ENCODE measurements at regions not wholly inside any gene's neighbourhood (a gene's known extent, or its start where the extent isn't known, plus 50 kb on each side); places are given as distances from the start of the nearest gene placed in this dataset.
"Not testable (repeated sequence)": the region's sequence is repeated elsewhere in the genome, so short reads cannot be mapped to it uniquely, and the experiment has no call there.

DNA sequence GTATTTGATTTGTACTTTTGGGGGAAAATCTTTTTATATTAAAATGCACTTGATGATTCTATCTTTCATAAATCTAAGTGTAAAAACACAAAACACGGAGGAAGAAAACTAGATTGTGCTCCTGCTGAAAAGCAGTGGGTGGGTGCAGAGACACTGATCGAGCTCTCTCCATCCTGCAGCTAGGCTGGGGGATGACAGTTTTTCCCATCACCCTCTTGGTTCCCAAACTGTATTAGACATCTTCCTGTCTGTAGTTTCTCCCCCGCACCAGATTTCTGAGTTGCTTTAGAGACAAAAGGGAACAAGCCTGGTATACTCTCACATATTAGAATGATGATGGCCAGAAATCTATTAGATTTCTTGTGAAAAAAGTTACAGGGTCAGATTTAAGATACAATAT is 99.6 kb downstream of the FAM114A2 start:
- Histone ChIP-seq H4K5ac (ENCODE audit: low read length) (no peak overlapping the region), H3K18ac (ENCODE audit: low read length) (no peak overlapping the region), H3K4me1 (ENCODE audit: control insufficient read depth, low read depth, low read length) (no peaks in the 10 kb centered on the region), H2AK5ac (ENCODE audit: low read length) (no peak overlapping the region), H2BK5ac (ENCODE audit: low read length) (no peak overlapping the region), H3K4ac (ENCODE audit: low read depth, low read length) (no peak overlapping the region), H2BK120ac (ENCODE audit: low read depth, low read length) (no peak overlapping the region), H2BK15ac (replicated peaks; ENCODE audit: low read depth) (no peak overlapping the region), H3K27me3 (ENCODE audit: insufficient read depth, low read length, poor library complexity) (no peaks in the 10 kb centered on the region), H3K56ac (ENCODE audit: low read length) (no peak overlapping the region), H3K4me3 (ENCODE audit: low read length) (no peak overlapping the region), H3K9ac (ENCODE audit: low read length) (no peak overlapping the region), H3K79me1 (ENCODE audit: low read length) (no peaks in the 10 kb centered on the region), H3K4me2 (ENCODE audit: low read length) (no peak overlapping the region), H3K27ac (ENCODE audit: low read depth, low read length) (no peak overlapping the region), H3K36me3 (ENCODE audit: control insufficient read depth, insufficient read depth, low read length) (no peaks in the 10 kb centered on the region), H3K79me2 (ENCODE audit: control insufficient read depth, insufficient read depth, low read length) (no peaks in the 10 kb centered on the region), H3K23ac (ENCODE audit: low read length) (no peak overlapping the region), H4K8ac (ENCODE audit: low read depth, low read length) (no peak overlapping the region)
- DNase-seq: no peak
- no CpG with 5 or more reads among the region's 3 CpGs for WGBS (ENCODE audit: extremely low coverage, insufficient coverage, low lambda C conversion rate)

DNA sequence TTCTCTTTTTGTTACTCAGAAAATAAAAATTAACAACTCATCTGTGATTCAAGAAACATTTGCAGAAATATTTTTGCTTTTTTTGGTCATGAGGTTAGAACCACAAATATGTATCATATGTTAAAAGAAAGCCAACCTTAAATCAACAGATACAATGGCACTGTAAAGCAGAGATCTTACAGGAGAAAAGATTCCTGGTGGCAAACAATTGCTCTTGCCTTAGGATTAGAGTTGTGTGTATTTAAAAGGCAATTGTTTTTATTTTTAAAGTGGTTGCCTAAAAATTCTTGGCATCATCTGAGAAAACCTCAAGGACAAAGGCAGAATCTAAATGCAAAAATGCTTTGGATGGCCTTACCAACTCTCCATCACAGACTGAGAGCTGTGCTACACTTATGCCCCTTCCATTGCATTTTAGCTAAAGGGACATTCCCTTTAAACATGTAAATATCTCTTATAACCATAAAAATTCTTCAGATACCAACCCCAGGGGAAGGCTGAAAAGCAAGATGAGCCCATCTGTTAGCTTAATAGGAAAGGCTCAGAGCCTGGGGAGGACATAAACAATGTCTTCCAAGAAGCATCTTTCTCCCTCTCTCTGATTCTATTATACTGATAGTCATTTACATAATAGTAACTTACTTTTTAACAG is 100.4 kb downstream of the FAM114A2 start:
- no peaks in the 10 kb centered on the region for H3K79me2 ChIP-seq (ENCODE audit: control insufficient read depth, insufficient read depth, low read length)
- no peak overlapping the region for H3K18ac ChIP-seq (ENCODE audit: low read length)
- no peak overlapping the region for H2BK15ac ChIP-seq (replicated peaks; ENCODE audit: low read depth)
- no peak overlapping the region for H4K5ac ChIP-seq (ENCODE audit: low read length)
- H3K4ac ChIP-seq (ENCODE audit: low read depth, low read length): no peak overlapping the region
- H3K4me3 ChIP-seq (ENCODE audit: low read length): no peak overlapping the region
- no peaks in the 10 kb centered on the region for H3K36me3 ChIP-seq (ENCODE audit: control insufficient read depth, insufficient read depth, low read length)
- H3K9ac ChIP-seq (ENCODE audit: low read length): no peak overlapping the region
- H3K56ac ChIP-seq (ENCODE audit: low read length): no peak overlapping the region
- no peak overlapping the region for H2BK120ac ChIP-seq (ENCODE audit: low read depth, low read length)
- no peaks in the 10 kb centered on the region for H3K27me3 ChIP-seq (ENCODE audit: insufficient read depth, low read length, poor library complexity)
- no peak overlapping the region for H2AK5ac ChIP-seq (ENCODE audit: low read length)
- no peak overlapping the region for H3K23ac ChIP-seq (ENCODE audit: low read length)
- no peaks in the 10 kb centered on the region for H3K79me1 ChIP-seq (ENCODE audit: low read length)
- peak; percentile 47 for DNase-seq
- no peak overlapping the region for H2BK5ac ChIP-seq (ENCODE audit: low read length)
- no peak overlapping the region for H4K8ac ChIP-seq (ENCODE audit: low read depth, low read length)
- H3K4me2 ChIP-seq (ENCODE audit: low read length): no peak overlapping the region
- H3K27ac ChIP-seq (ENCODE audit: low read depth, low read length): no peak overlapping the region
- H3K4me1 ChIP-seq (ENCODE audit: control insufficient read depth, low read depth, low read length): no peaks in the 10 kb centered on the region

DNA sequence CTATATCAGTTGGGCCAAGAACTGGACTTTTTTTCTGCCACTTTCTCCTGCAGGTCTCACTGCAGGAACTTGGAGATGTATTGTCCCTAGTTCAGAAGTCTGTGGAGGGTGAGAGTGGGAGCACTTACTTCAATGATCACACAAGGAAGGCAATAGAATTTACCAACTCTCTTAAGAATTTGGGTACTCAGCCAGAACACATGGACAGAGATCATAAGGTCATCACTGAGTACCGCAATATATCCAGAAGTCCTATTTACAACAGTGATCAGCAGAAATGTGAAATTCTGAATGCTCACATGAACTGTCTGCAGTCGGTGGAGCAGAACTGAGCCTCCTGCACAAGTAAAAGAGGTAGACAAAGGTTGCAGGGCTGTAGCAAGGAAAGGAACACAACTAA is 101.0 kb downstream of the FAM114A2 start:
- no peak overlapping the region for H2AK5ac ChIP-seq (ENCODE audit: low read length)
- H3K27ac ChIP-seq (ENCODE audit: low read depth, low read length): no peak overlapping the region
- no peaks in the 10 kb centered on the region for H3K27me3 ChIP-seq (ENCODE audit: insufficient read depth, low read length, poor library complexity)
- H4K5ac ChIP-seq (ENCODE audit: low read length): no peak overlapping the region
- no peak overlapping the region for H4K8ac ChIP-seq (ENCODE audit: low read depth, low read length)
- no peaks in the 10 kb centered on the region for H3K36me3 ChIP-seq (ENCODE audit: control insufficient read depth, insufficient read depth, low read length)
- no peak overlapping the region for H3K4me2 ChIP-seq (ENCODE audit: low read length)
- DNase-seq: no peak
- no peak overlapping the region for H3K4ac ChIP-seq (ENCODE audit: low read depth, low read length)
- no CpG with 5 or more reads among the region's 2 CpGs for WGBS (ENCODE audit: extremely low coverage, insufficient coverage, low lambda C conversion rate)
- H3K18ac ChIP-seq (ENCODE audit: low read length): no peak overlapping the region
- no peaks in the 10 kb centered on the region for H3K4me1 ChIP-seq (ENCODE audit: control insufficient read depth, low read depth, low read length)
- no peak overlapping the region for H3K23ac ChIP-seq (ENCODE audit: low read length)
- no peak overlapping the region for H3K4me3 ChIP-seq (ENCODE audit: low read length)
- H2BK15ac ChIP-seq (replicated peaks; ENCODE audit: low read depth): no peak overlapping the region
- no peaks in the 10 kb centered on the region for H3K79me2 ChIP-seq (ENCODE audit: control insufficient read depth, insufficient read depth, low read length)
- no peak overlapping the region for H3K9ac ChIP-seq (ENCODE audit: low read length)
- no peak overlapping the region for H3K56ac ChIP-seq (ENCODE audit: low read length)
- no peak overlapping the region for H2BK120ac ChIP-seq (ENCODE audit: low read depth, low read length)
- no peak overlapping the region for H2BK5ac ChIP-seq (ENCODE audit: low read length)
- no peaks in the 10 kb centered on the region for H3K79me1 ChIP-seq (ENCODE audit: low read length)

DNA sequence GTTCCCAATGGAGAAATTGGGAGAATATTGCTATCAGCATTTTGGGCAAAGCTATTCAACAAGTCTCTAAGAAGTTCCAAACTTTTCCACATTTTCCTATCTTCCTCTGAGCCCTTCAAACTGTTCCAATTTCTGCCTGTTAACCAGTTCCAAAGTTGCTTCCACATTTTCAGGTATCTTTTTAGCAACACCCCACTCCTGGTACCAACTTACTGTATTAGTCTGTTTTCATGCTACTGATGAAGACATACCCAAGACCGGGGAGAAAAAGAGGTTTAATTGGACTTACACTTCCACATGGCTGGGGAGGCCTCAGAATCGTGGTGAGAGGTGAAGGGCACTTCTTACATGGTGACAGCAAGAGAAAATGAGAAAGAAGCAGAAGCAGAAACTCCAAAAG is 103.6 kb downstream of the FAM114A2 start:
- H2BK5ac ChIP-seq (ENCODE audit: low read length); H4K8ac ChIP-seq (ENCODE audit: low read depth, low read length); H3K4me3 ChIP-seq (ENCODE audit: low read length); H3K9ac ChIP-seq (ENCODE audit: low read length); H2AK5ac ChIP-seq (ENCODE audit: low read length); H4K5ac ChIP-seq (ENCODE audit: low read length); H3K4ac ChIP-seq (ENCODE audit: low read depth, low read length); DNase-seq; H3K27me3 ChIP-seq (ENCODE audit: insufficient read depth, low read length, poor library complexity); H3K36me3 ChIP-seq (ENCODE audit: control insufficient read depth, insufficient read depth, low read length); H3K79me1 ChIP-seq (ENCODE audit: low read length); H3K56ac ChIP-seq (ENCODE audit: low read length); H2BK15ac ChIP-seq (replicated peaks; ENCODE audit: low read depth); H3K18ac ChIP-seq (ENCODE audit: low read length); H3K23ac ChIP-seq (ENCODE audit: low read length); H3K79me2 ChIP-seq (ENCODE audit: control insufficient read depth, insufficient read depth, low read length); H3K27ac ChIP-seq (ENCODE audit: low read depth, low read length); H3K4me2 ChIP-seq (ENCODE audit: low read length); H3K4me1 ChIP-seq (ENCODE audit: control insufficient read depth, low read depth, low read length); H2BK120ac ChIP-seq (ENCODE audit: low read depth, low read length): not testable (repeated sequence)
- WGBS (ENCODE audit: extremely low coverage, insufficient coverage, low lambda C conversion rate): no CpG with 5 or more reads among the region's 2 CpGs

DNA sequence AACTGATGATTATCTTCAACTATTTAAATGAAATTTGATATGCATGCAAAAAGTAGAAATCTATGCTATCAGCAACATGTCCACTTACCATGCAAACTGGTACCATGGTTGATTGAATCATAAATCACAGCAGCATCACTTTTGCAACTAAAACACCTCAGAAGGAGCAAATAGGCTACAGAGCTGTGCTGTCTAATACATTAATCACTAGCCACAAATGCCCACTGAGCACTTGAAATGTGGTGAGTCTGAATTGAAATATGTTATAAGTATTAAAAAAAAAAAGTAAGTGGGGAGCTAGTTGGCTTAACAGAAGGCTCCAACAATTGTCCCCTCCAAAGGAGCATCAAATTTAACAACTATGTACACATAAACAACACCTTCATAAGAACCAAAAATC is 112.5 kb downstream of the FAM114A2 start:
- Histone ChIP-seq H2BK15ac (replicated peaks; ENCODE audit: low read depth) (no peak overlapping the region), H4K8ac (ENCODE audit: low read depth, low read length) (no peak overlapping the region), H3K27me3 (ENCODE audit: insufficient read depth, low read length, poor library complexity) (no peaks in the 10 kb centered on the region), H4K5ac (ENCODE audit: low read length) (no peak overlapping the region), H2AK5ac (ENCODE audit: low read length) (no peak overlapping the region), H3K9ac (ENCODE audit: low read length) (no peak overlapping the region), H3K36me3 (ENCODE audit: control insufficient read depth, insufficient read depth, low read length) (no peaks in the 10 kb centered on the region), H2BK120ac (ENCODE audit: low read depth, low read length) (no peak overlapping the region), H3K79me1 (ENCODE audit: low read length) (no peaks in the 10 kb centered on the region), H3K4me1 (ENCODE audit: control insufficient read depth, low read depth, low read length) (no peaks in the 10 kb centered on the region), H3K23ac (ENCODE audit: low read length) (no peak overlapping the region), H3K18ac (ENCODE audit: low read length) (no peak overlapping the region), H3K56ac (ENCODE audit: low read length) (no peak overlapping the region), H3K4me3 (ENCODE audit: low read length) (no peak overlapping the region), H3K4me2 (ENCODE audit: low read length) (no peak overlapping the region), H3K79me2 (ENCODE audit: control insufficient read depth, insufficient read depth, low read length) (no peaks in the 10 kb centered on the region), H2BK5ac (ENCODE audit: low read length) (no peak overlapping the region), H3K4ac (ENCODE audit: low read depth, low read length) (no peak overlapping the region), H3K27ac (ENCODE audit: low read depth, low read length) (no peak overlapping the region)
- no peak for DNase-seq

DNA sequence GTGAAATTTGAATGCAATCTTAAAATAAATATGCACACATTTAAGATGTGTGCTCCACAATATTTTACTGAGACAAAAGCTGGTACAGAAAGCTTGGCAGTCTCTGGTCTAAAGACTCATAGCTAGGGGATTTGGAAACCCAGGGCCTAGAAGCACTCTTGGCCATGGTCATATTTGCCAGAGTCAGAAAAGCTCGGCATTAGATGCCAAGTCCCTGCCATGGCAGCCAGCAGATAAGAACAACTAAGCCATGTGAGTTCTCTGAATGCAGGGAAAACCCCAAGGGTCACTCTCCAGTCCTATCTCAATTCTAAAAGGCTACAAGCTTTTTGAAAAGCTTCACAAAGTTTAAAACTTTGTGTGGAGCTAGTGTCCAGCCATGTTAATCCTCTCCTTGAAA is 119.5 kb downstream of the FAM114A2 start:
- Histone ChIP-seq H3K4me1 (ENCODE audit: control insufficient read depth, low read depth, low read length) (no peaks in the 10 kb centered on the region), H3K18ac (ENCODE audit: low read length) (no peak overlapping the region), H3K79me2 (ENCODE audit: control insufficient read depth, insufficient read depth, low read length) (no peaks in the 10 kb centered on the region), H3K36me3 (ENCODE audit: control insufficient read depth, insufficient read depth, low read length) (no peaks in the 10 kb centered on the region), H3K56ac (ENCODE audit: low read length) (no peak overlapping the region), H3K79me1 (ENCODE audit: low read length) (no peaks in the 10 kb centered on the region), H2BK120ac (ENCODE audit: low read depth, low read length) (no peak overlapping the region), H4K8ac (ENCODE audit: low read depth, low read length) (no peak overlapping the region), H3K4me2 (ENCODE audit: low read length) (no peak overlapping the region), H3K4ac (ENCODE audit: low read depth, low read length) (no peak overlapping the region), H4K5ac (ENCODE audit: low read length) (no peak overlapping the region), H3K27ac (ENCODE audit: low read depth, low read length) (no peak overlapping the region), H3K9ac (ENCODE audit: low read length) (no peak overlapping the region), H3K23ac (ENCODE audit: low read length) (no peak overlapping the region), H2BK15ac (replicated peaks; ENCODE audit: low read depth) (no peak overlapping the region), H3K27me3 (ENCODE audit: insufficient read depth, low read length, poor library complexity) (no peaks in the 10 kb centered on the region), H2AK5ac (ENCODE audit: low read length) (no peak overlapping the region), H2BK5ac (ENCODE audit: low read length) (no peak overlapping the region), H3K4me3 (ENCODE audit: low read length) (no peak overlapping the region)
- WGBS (ENCODE audit: extremely low coverage, insufficient coverage, low lambda C conversion rate): no CpG with 5 or more reads among the region's 1 CpG
- DNase-seq: no peak
